ENCODE measurements at regions not wholly inside any gene's neighbourhood (a gene's known extent, or its start where the extent isn't known, plus 50 kb on each side); places are given as distances from the start of the nearest gene placed in this dataset.
"Not testable (repeated sequence)": the region's sequence is repeated elsewhere in the genome, so short reads cannot be mapped to it uniquely, and the experiment has no call there.

DNA sequence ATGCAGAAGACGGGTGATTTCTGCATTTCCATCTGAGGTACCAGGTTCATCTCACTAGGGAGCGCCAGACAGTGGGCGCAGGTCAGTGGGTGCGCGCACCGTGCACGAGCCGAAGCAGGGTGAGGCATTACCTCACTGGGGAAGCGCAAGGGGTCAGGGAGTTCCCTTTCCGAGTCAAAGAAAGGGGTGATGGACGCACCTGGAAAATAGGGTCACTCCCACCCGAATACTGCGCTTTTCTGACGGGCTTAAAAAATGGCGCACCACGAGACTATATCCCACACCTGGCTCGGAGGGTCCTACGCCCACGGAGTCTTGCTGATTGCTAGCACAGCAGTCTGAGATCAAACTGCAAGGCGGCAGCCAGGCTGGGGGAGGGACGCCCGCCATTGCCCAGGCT lies 1246.0 kb upstream of the PABPC4L start:
- TF ChIP-seq, protein P1, sequence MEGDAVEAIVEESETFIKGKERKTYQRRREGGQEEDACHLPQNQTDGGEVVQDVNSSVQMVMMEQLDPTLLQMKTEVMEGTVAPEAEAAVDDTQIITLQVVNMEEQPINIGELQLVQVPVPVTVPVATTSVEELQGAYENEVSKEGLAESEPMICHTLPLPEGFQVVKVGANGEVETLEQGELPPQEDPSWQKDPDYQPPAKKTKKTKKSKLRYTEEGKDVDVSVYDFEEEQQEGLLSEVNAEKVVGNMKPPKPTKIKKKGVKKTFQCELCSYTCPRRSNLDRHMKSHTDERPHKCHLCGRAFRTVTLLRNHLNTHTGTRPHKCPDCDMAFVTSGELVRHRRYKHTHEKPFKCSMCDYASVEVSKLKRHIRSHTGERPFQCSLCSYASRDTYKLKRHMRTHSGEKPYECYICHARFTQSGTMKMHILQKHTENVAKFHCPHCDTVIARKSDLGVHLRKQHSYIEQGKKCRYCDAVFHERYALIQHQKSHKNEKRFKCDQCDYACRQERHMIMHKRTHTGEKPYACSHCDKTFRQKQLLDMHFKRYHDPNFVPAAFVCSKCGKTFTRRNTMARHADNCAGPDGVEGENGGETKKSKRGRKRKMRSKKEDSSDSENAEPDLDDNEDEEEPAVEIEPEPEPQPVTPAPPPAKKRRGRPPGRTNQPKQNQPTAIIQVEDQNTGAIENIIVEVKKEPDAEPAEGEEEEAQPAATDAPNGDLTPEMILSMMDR (IDR thresholded peaks at IDR 0.05): not testable (repeated sequence)
- not testable (repeated sequence) for TF ChIP-seq POLR2A (IDR thresholded peaks at IDR 0.05)
